ENCODE measurements at regions not wholly inside any gene's neighbourhood (a gene's known extent, or its start where the extent isn't known, plus 50 kb on each side); places are given as distances from the start of the nearest gene placed in this dataset.

DNA sequence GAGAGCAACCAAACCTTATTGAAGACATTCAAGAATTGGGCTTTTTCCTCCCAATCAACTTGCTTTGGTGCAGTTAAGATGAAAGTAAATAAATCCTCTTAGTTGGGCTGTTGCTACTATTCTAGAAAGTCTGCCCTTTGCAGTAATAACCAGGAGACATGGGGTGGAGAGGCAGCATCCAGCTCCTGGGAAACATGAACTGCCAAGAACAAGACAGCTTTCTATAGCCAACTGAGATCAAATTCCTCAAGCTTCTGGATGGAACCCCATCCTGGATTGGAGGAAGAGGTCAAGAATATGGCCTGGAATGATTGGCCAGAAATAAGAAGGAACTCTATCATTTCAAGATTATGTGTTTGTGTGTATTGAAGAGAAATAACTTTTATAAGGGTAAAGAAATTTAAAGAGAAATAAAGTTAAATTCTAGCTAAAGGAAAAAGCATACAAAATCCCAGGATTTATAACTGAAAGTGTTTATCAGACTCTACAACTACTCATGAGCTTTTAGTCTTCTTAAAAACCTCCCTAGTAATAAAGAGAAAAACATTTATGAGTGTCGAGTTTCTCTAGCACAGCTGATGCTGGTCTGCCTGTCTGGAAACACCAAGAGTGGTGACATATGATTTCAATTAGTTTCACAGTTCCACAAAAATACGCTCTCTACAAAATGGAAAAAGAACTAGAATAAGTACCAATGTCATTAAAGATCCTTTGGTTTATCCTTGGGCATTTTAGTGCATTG is 70.1 kb upstream of the COL1A2 start:
- TF ChIP-seq, protein P1, sequence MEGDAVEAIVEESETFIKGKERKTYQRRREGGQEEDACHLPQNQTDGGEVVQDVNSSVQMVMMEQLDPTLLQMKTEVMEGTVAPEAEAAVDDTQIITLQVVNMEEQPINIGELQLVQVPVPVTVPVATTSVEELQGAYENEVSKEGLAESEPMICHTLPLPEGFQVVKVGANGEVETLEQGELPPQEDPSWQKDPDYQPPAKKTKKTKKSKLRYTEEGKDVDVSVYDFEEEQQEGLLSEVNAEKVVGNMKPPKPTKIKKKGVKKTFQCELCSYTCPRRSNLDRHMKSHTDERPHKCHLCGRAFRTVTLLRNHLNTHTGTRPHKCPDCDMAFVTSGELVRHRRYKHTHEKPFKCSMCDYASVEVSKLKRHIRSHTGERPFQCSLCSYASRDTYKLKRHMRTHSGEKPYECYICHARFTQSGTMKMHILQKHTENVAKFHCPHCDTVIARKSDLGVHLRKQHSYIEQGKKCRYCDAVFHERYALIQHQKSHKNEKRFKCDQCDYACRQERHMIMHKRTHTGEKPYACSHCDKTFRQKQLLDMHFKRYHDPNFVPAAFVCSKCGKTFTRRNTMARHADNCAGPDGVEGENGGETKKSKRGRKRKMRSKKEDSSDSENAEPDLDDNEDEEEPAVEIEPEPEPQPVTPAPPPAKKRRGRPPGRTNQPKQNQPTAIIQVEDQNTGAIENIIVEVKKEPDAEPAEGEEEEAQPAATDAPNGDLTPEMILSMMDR (conservative IDR thresholded peaks at IDR 0.05): no peak
- no peak for TF ChIP-seq EZH2 (IDR thresholded peaks at IDR 0.05; ENCODE audit: low read depth)
